ENCODE measurements at regions not wholly inside any gene's neighbourhood (a gene's known extent, or its start where the extent isn't known, plus 50 kb on each side); places are given as distances from the start of the nearest gene placed in this dataset.
A peak's percentile ranks its signal among the peaks of the same experiment; 100 is the strongest.

DNA sequence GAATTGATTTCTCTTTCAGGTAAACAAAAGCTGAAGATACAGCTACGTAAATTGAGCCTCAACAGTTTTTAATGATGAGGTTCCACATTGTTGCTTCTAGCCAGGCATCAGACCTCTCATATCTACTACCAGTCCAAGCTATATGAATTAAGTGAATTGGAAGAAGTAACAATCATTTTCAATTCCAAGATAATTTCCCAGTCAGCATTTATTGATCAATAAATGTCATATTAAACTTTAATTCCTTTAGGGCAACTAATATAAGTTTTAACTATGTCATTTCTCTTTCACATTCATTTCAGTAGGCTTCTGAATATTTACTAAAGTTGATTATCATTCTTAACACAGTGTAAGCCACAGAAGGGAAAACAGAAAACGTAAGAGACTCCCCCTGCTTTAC, 1413.7 kb upstream of the CELF2 start:
- DNase-seq, result no peak
- Histone ChIP-seq H3K36me3 (no peaks in the 10 kb centered on the region), H3K4me3 (no peak overlapping the region), H3K4me1 (no peaks in the 10 kb centered on the region), H3K27ac (no peak overlapping the region), H3K9me3 (no peaks in the 10 kb centered on the region), H3K27me3 (no peaks in the 10 kb centered on the region)
- no peak for TF ChIP-seq POLR2A (IDR thresholded peaks at IDR 0.05)
- TF ChIP-seq, protein P1, sequence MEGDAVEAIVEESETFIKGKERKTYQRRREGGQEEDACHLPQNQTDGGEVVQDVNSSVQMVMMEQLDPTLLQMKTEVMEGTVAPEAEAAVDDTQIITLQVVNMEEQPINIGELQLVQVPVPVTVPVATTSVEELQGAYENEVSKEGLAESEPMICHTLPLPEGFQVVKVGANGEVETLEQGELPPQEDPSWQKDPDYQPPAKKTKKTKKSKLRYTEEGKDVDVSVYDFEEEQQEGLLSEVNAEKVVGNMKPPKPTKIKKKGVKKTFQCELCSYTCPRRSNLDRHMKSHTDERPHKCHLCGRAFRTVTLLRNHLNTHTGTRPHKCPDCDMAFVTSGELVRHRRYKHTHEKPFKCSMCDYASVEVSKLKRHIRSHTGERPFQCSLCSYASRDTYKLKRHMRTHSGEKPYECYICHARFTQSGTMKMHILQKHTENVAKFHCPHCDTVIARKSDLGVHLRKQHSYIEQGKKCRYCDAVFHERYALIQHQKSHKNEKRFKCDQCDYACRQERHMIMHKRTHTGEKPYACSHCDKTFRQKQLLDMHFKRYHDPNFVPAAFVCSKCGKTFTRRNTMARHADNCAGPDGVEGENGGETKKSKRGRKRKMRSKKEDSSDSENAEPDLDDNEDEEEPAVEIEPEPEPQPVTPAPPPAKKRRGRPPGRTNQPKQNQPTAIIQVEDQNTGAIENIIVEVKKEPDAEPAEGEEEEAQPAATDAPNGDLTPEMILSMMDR (IDR thresholded peaks at IDR 0.05), result no peak

DNA sequence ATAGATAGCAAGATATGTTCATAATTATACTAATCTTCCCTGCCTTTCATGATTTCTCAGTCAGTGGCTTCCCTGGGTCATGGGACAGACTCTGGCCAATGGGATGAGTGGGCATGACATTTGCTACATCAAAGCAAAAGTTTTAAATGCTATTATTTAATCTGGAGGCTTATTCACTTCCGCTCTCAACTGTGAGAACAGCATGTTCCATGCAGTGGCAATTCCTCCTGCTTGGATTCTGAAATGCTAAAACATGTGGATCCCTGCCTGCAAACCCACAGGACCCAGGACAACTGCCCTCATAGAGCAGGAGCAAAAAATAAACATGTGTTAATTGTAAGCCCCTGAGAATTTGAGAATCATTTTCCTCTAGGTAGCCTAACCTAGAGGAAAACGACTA, 1412.4 kb upstream of the CELF2 start:
- Histone ChIP-seq H3K27me3 (no peaks in the 10 kb centered on the region), H3K9me3 (no peaks in the 10 kb centered on the region), H3K36me3 (no peaks in the 10 kb centered on the region), H3K4me1 (no peaks in the 10 kb centered on the region), H3K4me3 (no peak overlapping the region), H3K27ac (no peak overlapping the region)
- TF ChIP-seq, protein P1 (IDR thresholded peaks at IDR 0.05), result no peak
- no peak for TF ChIP-seq POLR2A (IDR thresholded peaks at IDR 0.05)
- DNase-seq, result no peak

DNA sequence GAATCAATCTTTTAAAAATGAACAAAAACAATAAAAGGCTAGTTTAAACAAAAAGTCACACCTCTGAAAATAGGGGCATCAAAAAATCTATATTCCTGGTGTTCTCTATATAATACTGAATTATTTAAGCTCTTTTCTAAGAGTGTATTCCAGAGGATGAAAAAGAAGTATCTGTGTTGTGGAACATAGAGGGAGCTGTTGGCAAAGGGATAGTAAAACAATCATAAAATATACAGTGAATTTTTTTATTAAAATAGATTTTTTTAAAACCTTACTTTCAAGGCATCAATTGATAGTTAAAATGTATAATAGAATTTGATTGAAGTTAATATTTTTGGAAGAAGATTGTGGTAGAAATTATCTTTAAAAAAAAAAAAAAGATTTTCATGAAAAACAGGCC, 1409.1 kb upstream of the CELF2 start:
- Histone ChIP-seq H3K4me1 (no peaks in the 10 kb centered on the region), H3K4me3 (no peak overlapping the region), H3K36me3 (no peaks in the 10 kb centered on the region), H3K27me3 (no peaks in the 10 kb centered on the region), H3K9me3 (no peaks in the 10 kb centered on the region), H3K27ac (no peak overlapping the region)
- no peak for DNase-seq
- no peak for TF ChIP-seq POLR2A (IDR thresholded peaks at IDR 0.05)
- TF ChIP-seq, protein P1 (IDR thresholded peaks at IDR 0.05), result peak in 2 of 6 experiments; percentile 12 to 30

DNA sequence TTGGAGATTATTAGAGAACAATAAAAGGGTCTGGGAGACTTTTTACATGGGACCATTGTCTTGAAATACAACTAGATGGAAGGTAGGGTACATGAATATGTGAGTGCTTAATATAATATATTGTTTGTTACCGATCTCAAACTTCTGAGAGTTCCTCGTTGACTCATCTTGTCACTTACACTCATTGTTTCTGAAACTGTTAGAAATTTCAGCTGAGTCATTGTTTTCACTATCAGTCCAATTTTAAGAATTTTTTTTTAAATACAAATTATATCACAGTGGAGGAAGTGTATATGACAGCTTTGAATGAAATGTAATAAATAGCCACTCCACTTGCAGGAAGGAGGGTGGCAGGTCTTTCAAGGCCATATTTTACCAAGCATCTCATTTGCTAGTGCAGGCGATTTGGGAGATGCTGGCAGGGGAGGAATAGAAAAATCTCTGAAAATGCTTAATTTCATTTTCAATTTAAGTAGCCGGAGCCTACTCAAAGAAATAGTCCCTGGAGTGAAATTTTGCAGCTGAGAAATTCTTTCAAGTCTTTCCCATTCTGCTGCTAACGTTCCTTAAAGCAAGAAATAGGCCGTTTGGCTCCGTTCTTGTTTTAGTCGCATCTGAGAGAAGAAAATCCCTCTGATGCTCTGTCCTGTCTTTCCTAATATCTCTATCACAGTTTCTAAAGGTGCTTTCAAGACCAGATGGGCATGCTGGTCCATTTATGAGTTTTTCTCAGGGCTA, 1404.2 kb upstream of the CELF2 start:
- TF ChIP-seq, protein P1 (IDR thresholded peaks at IDR 0.05), result no peak
- TF ChIP-seq POLR2A (IDR thresholded peaks at IDR 0.05), result no peak
- H3K9me3 ChIP-seq, result no peaks in the 10 kb centered on the region
- no peak overlapping the region for H3K4me3 ChIP-seq
- no peaks in the 10 kb centered on the region for H3K4me1 ChIP-seq
- DNase-seq, result no peak
- no peak overlapping the region for H3K27ac ChIP-seq
- no peaks in the 10 kb centered on the region for H3K36me3 ChIP-seq
- no peaks in the 10 kb centered on the region for H3K27me3 ChIP-seq

DNA sequence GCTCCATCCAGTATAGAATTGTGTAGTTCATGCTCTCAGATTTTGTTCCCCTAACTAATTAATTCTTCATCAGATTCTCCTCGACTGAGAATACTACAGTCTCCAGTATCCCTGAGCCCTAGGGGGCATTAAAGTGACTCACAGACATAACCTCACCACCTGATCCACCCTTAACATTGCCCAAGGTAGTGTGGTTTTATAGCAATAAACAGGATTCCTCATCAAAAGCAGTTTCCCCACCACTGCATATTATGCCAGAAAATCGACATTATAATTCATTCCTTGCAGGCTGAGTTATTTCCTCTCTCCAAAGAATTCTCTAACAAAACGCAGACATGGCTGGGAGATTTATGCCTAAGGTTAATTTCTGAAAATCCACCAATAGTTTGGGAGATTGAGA, 1402.5 kb upstream of the CELF2 start:
- DNase-seq, result no peak
- TF ChIP-seq POLR2A (IDR thresholded peaks at IDR 0.05), result no peak
- TF ChIP-seq, protein P1 (IDR thresholded peaks at IDR 0.05), result no peak

More for the DNA sequence above, 1402.5 kb upstream of the CELF2 start:
- Histone ChIP-seq H3K4me3 (no peak overlapping the region), H3K27ac (no peak overlapping the region), H3K9me3 (no peaks in the 10 kb centered on the region), H3K36me3 (no peaks in the 10 kb centered on the region), H3K4me1 (no peaks in the 10 kb centered on the region), H3K27me3 (no peaks in the 10 kb centered on the region)
